Stimulated activated CD4-positive, alpha-beta T cell treated with anti-CD3 and anti-CD28 coated beads, Interleukin-4, amount 100 ng/mL, for 24 hours (primary cell): ENCODE measurements at regions not wholly inside any gene's neighbourhood (a gene's known extent, or its start where the extent isn't known, plus 50 kb on each side); places are given as distances from the start of the nearest gene placed in this dataset.
"Not testable (repeated sequence)": the region's sequence is repeated elsewhere in the genome, so short reads cannot be mapped to it uniquely, and the experiment has no call there.

Experiments
- DNase-seq: peaks from one replicate; pipeline ENCODE4 v3.0.0-alpha.2; 2020

DNA sequence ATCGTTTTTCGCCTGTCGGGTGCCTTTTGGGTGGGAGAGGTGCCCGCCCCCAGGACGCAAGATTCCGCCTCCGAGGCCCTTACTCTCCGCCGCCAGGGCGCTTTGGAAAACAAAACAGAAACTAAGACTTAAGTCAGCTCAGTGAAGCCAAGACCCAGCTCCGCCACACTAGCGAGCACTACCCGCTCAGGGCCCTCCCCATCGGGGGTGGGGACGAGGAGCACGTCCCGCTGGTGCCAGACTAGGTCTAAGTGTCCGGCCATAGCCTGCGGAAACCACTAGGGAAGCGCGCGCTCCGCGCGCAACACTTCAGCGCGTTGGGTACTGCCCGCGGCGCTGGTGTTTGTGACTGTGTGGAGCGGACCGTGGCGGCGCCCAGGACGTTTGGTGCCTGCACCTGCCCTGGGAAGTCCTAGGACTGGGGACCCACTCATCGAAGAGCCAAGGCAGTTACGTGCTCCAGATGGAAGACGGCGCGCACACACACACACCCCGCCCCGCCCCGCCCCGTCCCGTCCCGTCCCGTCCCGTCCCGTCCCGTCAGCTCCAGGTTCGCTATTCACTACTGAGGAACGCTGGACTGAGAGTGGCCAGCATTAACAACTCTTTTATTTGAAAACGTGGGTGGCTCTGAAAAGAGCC, 57.6 kb upstream of the BOLA1 start:
- DNase-seq: not testable (repeated sequence)

DNA sequence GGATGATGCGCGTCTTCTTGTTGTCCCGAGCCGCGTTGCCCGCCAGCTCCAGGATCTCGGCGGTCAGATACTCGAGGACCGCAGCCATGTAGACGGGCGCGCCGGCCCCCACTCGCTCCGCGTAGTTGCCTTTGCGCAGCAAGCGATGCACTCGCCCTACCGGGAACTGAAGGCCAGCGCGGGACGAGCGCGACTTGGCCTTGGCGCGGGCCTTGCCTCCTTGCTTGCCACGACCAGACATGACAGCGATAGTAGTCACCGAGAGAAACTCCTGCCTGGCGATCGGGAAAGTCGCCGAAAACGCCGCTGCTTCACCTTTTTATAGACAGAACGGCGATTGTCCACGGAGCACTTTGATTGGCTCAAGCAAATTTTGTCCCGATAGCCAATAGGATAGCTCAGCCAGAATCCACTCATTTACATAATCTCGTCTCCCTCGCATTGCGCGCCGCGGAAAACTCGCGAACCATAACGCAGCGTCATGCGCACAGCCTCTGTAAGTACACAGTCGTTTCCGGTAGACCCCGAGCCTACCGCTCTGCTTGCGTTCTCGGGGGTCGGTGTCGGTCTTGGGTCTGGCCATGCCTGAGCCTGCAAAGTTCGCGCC, 56.8 kb upstream of the BOLA1 start:
- not testable (repeated sequence) for DNase-seq

DNA sequence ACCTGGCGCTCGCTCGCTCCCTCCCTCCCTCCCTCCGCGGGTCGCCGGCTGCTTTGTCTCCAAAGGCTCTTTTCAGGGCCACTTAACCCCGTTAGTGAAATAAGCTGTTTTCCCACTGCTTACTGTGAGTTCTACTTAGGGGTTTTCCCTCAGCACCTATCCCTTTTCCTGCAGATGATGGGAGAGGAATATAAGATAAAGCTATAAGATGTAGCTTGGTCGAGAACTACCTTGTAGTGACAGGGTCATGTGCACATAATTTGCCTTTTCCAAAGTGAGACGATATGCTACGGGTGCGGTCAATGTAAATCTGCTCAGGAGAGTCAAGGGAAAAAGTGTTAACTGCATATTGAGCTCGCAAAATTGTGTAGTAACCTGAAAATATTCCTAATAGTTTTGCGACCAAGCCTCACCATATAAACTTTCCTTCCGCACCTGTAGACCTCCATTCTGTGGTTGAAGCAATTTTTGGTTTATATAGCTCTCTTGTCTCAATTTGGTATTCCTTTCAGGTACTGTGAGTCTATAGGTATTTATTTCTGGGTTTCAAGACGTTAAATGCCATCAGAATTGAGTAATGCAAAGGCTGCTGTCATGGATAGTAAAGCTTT, 55.8 kb upstream of the BOLA1 start:
- DNase-seq: peak; percentile 3

DNA sequence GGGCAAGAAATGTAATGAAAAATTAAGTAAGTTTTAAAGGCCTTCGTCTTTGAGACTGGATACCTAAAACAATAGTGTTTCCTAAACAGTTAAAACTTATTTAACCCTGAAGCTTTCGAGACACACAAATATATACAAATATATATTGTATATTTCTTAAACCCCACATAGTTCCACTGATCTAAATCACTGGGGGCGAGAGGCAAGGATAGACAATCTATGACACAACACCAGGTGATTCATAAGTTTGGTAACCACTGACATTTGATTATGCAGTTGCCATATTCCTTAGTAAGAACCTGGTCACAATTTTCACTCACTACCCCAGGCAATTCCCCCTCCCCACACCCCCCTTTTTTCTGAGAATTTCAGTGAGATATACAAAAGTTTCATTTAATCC, 55.3 kb upstream of the BOLA1 start:
- peak; percentile 42 for DNase-seq

DNA sequence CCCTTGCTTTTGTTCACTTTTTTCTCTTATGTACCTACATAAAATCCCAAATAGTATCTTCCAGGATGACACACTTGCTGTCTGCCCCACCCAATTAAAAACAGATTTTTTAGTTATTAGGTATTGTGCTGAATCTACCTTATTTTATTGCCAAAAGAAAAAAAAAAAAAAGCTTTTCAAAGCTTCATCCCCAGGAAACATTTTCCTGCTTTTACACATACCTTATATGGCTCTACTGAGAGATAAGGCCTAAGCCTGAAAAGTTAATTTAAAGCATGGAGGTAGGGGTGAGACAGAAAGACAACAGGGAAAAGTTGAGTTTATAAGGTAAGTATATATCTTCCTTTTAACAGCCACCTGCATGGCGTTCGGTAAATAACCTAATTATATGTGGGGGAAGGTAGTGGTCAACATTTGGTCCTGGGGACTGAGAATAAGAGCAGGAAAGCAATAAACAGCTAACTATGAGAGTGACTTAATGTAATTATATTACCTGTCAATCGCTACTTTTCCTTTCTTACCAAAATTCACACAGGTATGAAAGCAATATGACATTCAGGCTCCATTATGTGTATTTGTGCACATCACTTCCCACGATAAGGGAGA, 54.6 kb upstream of the BOLA1 start:
- no peak for DNase-seq

DNA sequence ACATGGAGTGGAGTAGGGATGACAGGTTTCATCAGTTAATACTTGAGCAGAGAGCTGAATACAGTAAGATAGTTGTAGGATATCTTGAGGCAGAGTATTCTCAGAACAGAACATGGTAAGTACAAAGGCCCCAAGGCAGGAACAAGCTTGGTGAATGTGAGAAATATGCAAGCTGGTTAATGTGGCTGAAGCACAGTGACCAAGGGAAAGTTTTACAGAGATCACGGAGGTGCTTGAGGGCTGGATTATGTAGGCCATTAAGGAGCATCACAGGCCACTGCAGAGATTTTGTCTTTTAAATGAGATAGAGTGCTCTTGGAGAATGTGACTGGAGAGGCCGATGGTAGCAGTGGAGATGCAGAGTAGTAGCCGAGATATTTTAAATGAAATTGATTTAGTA, 54.0 kb upstream of the BOLA1 start:
- DNase-seq: peak; percentile 4

DNA sequence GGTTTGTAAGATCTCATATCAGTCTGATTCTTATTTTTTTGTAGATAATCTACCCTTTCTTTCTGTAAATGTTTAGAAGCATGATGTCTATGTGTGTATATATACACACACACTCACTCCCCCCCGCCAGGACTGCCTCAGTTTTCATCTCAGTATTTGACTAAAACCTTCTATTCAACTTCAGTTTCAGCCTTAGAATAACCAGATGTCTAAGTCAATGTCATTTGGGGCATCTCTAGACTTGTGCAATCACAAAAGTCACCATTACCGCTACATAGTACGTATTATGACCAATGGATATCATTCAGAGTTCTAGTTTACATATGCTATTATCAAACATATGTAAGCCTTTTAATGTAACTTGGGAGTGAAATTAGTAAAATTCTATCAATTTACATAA, 53.3 kb upstream of the BOLA1 start:
- peak; percentile 8 for DNase-seq

DNA sequence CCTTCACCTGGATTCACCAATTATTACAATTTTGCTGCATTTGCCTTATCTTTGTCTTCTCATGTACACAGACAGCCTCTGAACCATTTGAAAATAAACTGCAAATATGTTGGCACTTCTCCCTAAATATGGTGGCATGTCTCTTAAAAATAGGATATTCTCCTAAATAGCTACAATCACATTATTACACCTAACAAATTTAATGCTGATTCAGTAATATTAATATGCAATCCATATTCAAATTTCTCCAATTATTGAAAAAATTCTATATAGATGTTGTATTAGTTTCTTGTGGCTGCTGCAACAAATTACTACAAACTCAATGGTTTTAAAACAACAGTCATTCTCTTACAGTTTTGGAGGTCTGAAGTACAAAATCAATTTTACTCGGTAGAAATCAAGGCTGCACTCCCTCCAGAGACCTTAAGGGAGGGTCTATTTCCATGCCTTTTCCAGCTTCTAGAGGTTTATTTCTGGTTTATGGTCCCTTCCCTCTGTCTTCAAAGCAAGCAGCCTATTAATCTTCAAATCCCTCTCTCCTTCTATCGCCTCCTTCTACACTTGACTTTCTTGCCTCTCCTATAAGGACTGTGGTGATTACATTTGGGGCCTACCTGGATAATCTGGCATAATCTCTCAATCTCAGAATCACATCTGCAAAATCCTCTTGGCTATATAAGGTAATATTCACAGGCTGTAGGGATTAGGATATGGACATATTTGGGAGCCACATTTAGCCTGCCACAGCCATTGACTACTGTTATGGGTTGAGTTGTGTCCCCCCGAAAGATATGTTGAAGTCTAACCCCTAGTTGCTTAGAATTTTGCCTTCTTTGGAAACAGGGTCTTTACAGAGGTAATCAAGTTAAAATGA, 52.5 kb upstream of the BOLA1 start:
- DNase-seq: peak; percentile 1

DNA sequence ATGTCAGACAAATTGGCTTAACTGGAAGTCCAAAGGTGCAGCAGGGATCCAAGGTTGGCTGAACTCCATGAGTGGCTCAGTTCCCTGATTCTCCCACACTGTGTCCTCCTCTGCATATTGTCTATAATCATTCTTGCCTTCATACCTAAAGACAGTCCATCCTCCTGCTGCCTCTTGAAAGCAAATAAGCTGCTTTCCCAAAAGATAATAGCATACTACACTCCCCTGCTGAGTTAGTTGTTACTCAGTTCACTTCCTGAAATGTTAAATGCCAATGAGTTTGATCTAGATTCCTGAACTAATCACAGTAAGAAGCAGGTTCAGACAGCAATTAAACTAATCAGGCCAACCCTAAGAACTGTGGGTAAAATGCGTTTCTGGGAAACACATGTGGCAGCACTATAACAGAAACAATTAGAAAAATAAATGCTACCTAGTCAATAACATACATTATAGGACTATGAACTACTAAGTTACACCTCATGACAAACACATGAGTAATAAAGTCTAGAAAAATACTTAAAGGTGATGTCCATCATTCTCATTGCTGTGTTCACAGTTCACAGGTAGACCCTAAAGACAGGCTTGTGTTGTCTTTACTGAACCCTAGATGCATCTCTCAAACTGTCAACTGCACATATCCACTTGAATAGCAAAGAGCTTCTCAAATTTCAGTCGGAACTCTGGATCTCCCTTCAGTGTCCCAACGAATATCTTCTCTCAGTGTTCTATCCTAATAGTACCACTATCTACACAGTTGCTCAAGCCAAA, 50.8 kb upstream of the BOLA1 start:
- DNase-seq: peak; percentile 1

DNA sequence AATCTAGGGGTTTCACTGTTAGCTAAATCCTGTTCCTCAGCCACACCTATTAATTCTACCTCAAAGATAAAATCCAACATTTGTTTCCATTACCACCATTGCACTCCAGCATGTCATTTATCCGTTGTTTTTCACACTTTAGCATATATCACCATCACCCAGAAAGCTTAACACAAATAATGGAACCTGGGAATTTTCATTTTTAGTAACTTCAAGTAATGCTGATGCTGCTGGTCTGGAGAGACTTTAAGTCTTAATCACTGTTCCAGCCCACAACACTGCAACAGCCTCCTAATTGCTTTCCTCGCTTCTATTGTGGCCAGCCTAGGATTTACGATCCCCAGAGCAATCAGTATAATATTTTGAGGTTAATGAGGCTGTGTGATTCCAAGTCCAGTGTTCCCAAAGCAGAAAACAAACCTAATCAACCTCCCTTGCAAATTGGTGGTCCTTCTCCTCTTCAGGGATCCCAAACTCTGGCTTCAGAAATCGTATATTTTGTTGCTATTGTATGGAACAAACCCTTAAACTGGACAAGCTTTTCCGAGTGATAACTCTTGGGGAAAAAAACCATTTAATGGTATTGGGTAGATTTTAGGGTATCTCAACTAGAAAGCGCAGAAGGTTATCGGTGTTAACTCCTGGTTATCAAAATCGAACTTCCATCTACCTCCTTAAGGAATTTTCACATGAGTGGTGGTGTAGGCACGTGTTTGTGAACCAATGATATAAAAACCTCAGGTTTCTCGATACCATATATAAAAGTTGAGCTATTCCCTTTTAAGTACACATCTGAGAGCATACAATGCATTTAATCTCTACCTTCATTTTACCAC, 50.0 kb upstream of the BOLA1 start:
- peak; percentile 4 for DNase-seq
